ENCODE measurements at regions not wholly inside any gene's neighbourhood (a gene's known extent, or its start where the extent isn't known, plus 50 kb on each side); places are given as distances from the start of the nearest gene placed in this dataset.

DNA sequence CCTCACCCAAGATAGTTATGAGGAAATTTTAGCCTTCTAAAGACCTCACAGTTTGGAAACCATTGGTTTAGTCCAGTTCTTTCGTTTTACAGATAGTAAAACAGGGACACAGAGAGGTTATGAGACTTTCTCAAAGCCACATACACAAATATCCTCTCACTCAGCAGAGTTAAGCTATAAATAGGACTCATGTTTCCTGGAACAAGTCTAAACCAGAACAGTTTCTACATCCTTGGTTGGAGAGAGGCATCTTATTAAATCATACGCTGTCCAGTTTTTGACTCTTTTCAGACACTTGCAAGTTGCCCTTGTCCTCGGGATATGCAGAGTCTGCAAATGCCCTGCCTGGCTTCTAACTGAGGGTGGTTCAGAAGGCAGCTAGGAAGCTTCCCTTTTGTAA is 462.1 kb upstream of the DEPDC1 start (continued):
- TF ChIP-seq CBX8 (IDR thresholded peaks at IDR 0.05) (no peak), KDM5A (IDR thresholded peaks at IDR 0.05) (no peak), FOSL2 (IDR thresholded peaks at IDR 0.05) (no peak), FOSL2 (CRISPR knock-in tag; IDR thresholded peaks at IDR 0.05) (no peak), HOXB5 (CRISPR knock-in tag; IDR thresholded peaks at IDR 0.05) (no peak), BCL3 (IDR thresholded peaks at IDR 0.05) (no peak), HOXA7 (CRISPR knock-in tag; IDR thresholded peaks at IDR 0.05) (no peak), EHF (CRISPR knock-in tag; IDR thresholded peaks at IDR 0.05) (no peak), CHD4 (IDR thresholded peaks at IDR 0.05; ENCODE audit: borderline replicate concordance) (no peak)

- POLR2A ChIA-PET = no interaction called here
- no peak for DNase-seq (ENCODE audit: low read depth in 1 of 2, low spot score in 1 of 2)
- Histone ChIP-seq H3K9me3 (no peaks in the 10 kb centered on the region), H3K27ac (no peak overlapping the region), H3K4me1 (no peaks in the 10 kb centered on the region), H3K4me2 (no peak overlapping the region), H3K4me3 (no peak overlapping the region)
- no peak for FAIRE-seq
- no peak for ATAC-seq
- CTCF ChIA-PET = no interaction called here
- WGBS (ENCODE audit: missing lambda C conversion rate) = 13% methylated on average over 1 of the region's 1 CpG
- TF ChIP-seq CEBPB (IDR thresholded peaks at IDR 0.05) = no peak
- no peak for TF ChIP-seq EP300 (IDR thresholded peaks at IDR 0.05)
- no peak for TF ChIP-seq SMC3 (IDR thresholded peaks at IDR 0.05)
- no peak for TF ChIP-seq EHMT2 (IDR thresholded peaks at IDR 0.05; ENCODE audit: low read depth)
- no peak for TF ChIP-seq JUNB (IDR thresholded peaks at IDR 0.05)
- no peak for TF ChIP-seq USF2 (IDR thresholded peaks at IDR 0.05)
Measured at GRCh38 chr1:68959461-68960030, 462.7 kb upstream of the DEPDC1 start.

DNA sequence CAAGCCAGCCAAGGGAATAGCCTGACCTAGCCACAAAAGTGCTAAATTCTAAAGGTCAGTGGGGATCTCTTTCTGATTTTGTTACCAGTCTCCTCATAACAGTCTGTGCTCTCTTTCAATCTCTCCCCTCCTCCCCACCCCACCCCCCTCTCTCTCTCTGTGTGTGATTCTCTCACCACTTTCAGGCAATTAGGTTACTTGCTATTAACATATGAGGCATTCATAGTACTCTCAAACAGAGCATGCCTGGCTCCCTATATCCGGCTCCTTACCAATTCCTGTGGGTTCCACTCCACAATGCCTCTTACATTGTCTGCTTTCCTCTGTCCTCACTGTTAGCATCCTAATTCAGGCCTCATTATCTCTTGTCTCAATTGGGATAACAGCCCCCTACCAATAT is 464.3 kb upstream of the DEPDC1 start:
- WGBS (ENCODE audit: missing lambda C conversion rate) = 0% methylated on average over 1 of the region's 1 CpG
- Histone ChIP-seq H3K4me1 (no peaks in the 10 kb centered on the region), H3K27ac (no peak overlapping the region), H3K4me3 (no peak overlapping the region), H3K4me2 (no peak overlapping the region), H3K9me3 (no peaks in the 10 kb centered on the region)
- DNase-seq (ENCODE audit: low read depth in 1 of 2, low spot score in 1 of 2) (no peak), FAIRE-seq (no peak), ATAC-seq (no peak)
- ChIA-PET POLR2A (no interaction called here), CTCF (no interaction called here)
- TF ChIP-seq SMC3 (IDR thresholded peaks at IDR 0.05) = no peak
- TF ChIP-seq JUN (IDR thresholded peaks at IDR 0.05) = no peak
- no peak for TF ChIP-seq SREBF2 (IDR thresholded peaks at IDR 0.05)
- no peak for TF ChIP-seq KDM1A (IDR thresholded peaks at IDR 0.05; ENCODE audit: low read depth)
- no peak for TF ChIP-seq HMGXB4 (CRISPR knock-in tag; IDR thresholded peaks at IDR 0.05; ENCODE audit: borderline replicate concordance)
- TF ChIP-seq MYC (IDR thresholded peaks at IDR 0.05; ENCODE audit: borderline replicate concordance, low read length) = no peak
- TF ChIP-seq ATOH8 (CRISPR knock-in tag; IDR thresholded peaks at IDR 0.05; ENCODE audit: low read depth) = no peak
- no peak for TF ChIP-seq MAFK (IDR thresholded peaks at IDR 0.05; ENCODE audit: partially characterized antibody)
- no peak for TF ChIP-seq GATA3 (IDR thresholded peaks at IDR 0.05; ENCODE audit: borderline replicate concordance)
- no peak for TF ChIP-seq NPAS2 (CRISPR knock-in tag; IDR thresholded peaks at IDR 0.05; ENCODE audit: borderline replicate concordance)
- no peak for TF ChIP-seq NR3C1 (IDR thresholded peaks at IDR 0.05)
- TF ChIP-seq E2F6 (IDR thresholded peaks at IDR 0.05; ENCODE audit: borderline replicate concordance, low read depth) = no peak
- TF ChIP-seq EP300 (IDR thresholded peaks at IDR 0.05) = no peak
- TF ChIP-seq HOXA7 (CRISPR knock-in tag; IDR thresholded peaks at IDR 0.05) = no peak
- no peak for TF ChIP-seq TFCP2L1 (CRISPR knock-in tag; IDR thresholded peaks at IDR 0.05)
- TF ChIP-seq, protein P1, sequence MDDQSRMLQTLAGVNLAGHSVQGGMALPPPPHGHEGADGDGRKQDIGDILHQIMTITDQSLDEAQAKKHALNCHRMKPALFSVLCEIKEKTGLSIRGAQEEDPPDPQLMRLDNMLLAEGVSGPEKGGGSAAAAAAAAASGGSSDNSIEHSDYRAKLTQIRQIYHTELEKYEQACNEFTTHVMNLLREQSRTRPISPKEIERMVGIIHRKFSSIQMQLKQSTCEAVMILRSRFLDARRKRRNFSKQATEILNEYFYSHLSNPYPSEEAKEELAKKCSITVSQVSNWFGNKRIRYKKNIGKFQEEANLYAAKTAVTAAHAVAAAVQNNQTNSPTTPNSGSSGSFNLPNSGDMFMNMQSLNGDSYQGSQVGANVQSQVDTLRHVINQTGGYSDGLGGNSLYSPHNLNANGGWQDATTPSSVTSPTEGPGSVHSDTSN (IDR thresholded peaks at IDR 0.05) = no peak
- no peak for TF ChIP-seq HOXB13 (CRISPR knock-in tag; IDR thresholded peaks at IDR 0.05; ENCODE audit: low read depth)
- no peak for TF ChIP-seq RAD21 (conservative IDR thresholded peaks at IDR 0.05 in 1 of 2, IDR thresholded peaks at IDR 0.05 in 1 of 2)

All from A549 (cell line).